Transverse colon (tissue), 4 donors: ENCODE measurements at regions not wholly inside any gene's neighbourhood (a gene's known extent, or its start where the extent isn't known, plus 50 kb on each side); places are given as distances from the start of the nearest gene placed in this dataset.

Experiments
- CTCF ChIP-seq, 5 experiments: fragments of 200-600 bp in 3 of 5; fragments of 450-650 bp in 2 of 5; sonication (generic) in 3 of 5; IDR thresholded peaks; 1 replicate in 2 of 5; 2 replicates in 3 of 5; pipeline ENCODE4 v1.5.1; 2016 to 2017; ENCODE audit warnings: antibody characterized with exemption in 5 of 5, inconsistent platforms in 3 of 5, mild to moderate bottlenecking in 2 of 5, moderate library complexity in 1 of 5
- EP300 ChIP-seq: sonication (generic); formaldehyde crosslinking; IDR thresholded peaks from one replicate; pipeline ENCODE4 v1.6.1; 2017; ENCODE audit warnings: antibody characterized with exemption, low read depth
- POLR2AphosphoS5 ChIP-seq, 3 donors: sonication (generic); formaldehyde crosslinking; IDR thresholded peaks; one replicate each; pipeline ENCODE4 v1.6.1; 2016; ENCODE audit warnings: antibody characterized with exemption in 3 of 3

- TF ChIP-seq CTCF (IDR thresholded peaks at IDR 0.05) (no peak), POLR2AphosphoS5 (IDR thresholded peaks at IDR 0.05) (no peak), EP300 (no peak)
These were observed 402.7 kb downstream of the C4orf33 start for GRCh38 chr4:129498626-129499025.
